Liver (tissue), 8 donors: ENCODE measurements at regions not wholly inside any gene's neighbourhood (a gene's known extent, or its start where the extent isn't known, plus 50 kb on each side); places are given as distances from the start of the nearest gene placed in this dataset.

Source experiments
- DNase-seq: peaks from one replicate; pipeline ENCODE4 v3.0.0-alpha.2; 2017; ENCODE audit warnings: low spot score
- H3K27ac ChIP-seq, 2 donors: one replicate each; pipeline ENCODE4 v1.7.0; 2013; ENCODE audit warnings: inconsistent platforms in 2 of 2, low read length in 2 of 2, control low read depth in 1 of 2, low read depth in 1 of 2, mild to moderate bottlenecking in 1 of 2
- H3K27me3 ChIP-seq, 4 donors: one replicate each; pipeline versions ENCODE4 v1.6.1 to v1.7.0; 2013; ENCODE audit warnings: low read length in 3 of 4, inconsistent platforms in 1 of 4, mild to moderate bottlenecking in 1 of 4, moderate library complexity in 1 of 4; ENCODE audit not compliant: control insufficient read depth in 4 of 4, insufficient read depth in 4 of 4
- H3K36me3 ChIP-seq, 4 donors: one replicate each; pipeline versions ENCODE4 v1.6.1 to v1.7.0; 2013; ENCODE audit warnings: low read length in 3 of 4, mild to moderate bottlenecking in 3 of 4, low read depth in 1 of 4, moderate library complexity in 1 of 4; ENCODE audit not compliant: control insufficient read depth in 4 of 4, insufficient read depth in 3 of 4
- H3K4me1 ChIP-seq, 4 donors: one replicate each; pipeline versions ENCODE4 v1.6.1 to v1.7.0; 2013; ENCODE audit warnings: low read length in 3 of 4, mild to moderate bottlenecking in 3 of 4, moderate library complexity in 1 of 4; ENCODE audit not compliant: control insufficient read depth in 4 of 4, insufficient read depth in 4 of 4
- H3K4me3 ChIP-seq, 3 donors: one replicate each; pipeline versions ENCODE4 v1.6.1 to v1.7.0; 2013; ENCODE audit warnings: low read length in 3 of 3, control low read depth in 1 of 3, low read depth in 1 of 3, mild to moderate bottlenecking in 1 of 3
- H3K9ac ChIP-seq, 2 donors: one replicate each; pipeline ENCODE4 v1.7.0; 2013; ENCODE audit warnings: low read length in 2 of 2, mild to moderate bottlenecking in 2 of 2, moderate library complexity in 2 of 2, control low read depth in 1 of 2, low read depth in 1 of 2
- H3K9me3 ChIP-seq, 4 donors: one replicate each; pipeline versions ENCODE4 v1.6.1 to v1.7.0; 2013; ENCODE audit warnings: low read length in 3 of 4; ENCODE audit not compliant: control insufficient read depth in 4 of 4
- EGR1 ChIP-seq, 2 donors: IDR thresholded peaks; 2 replicates each; pipeline ENCODE4 v1.6.1; 2016 to 2018; ENCODE audit warnings: antibody characterized with exemption in 2 of 2, low read depth in 2 of 2
- FOXA1 ChIP-seq: IDR thresholded peaks from 2 replicates; pipeline ENCODE4 v1.6.1; 2016; ENCODE audit warnings: antibody characterized with exemption
- FOXA2 ChIP-seq: IDR thresholded peaks from 2 replicates; pipeline ENCODE4 v1.6.1; 2016; ENCODE audit warnings: antibody characterized with exemption
- GABPA ChIP-seq, 2 donors: IDR thresholded peaks in 1 of 2; conservative IDR thresholded peaks in 1 of 2; 2 replicates each; pipeline ENCODE4 v1.6.1; 2016; ENCODE audit warnings: antibody characterized with exemption in 2 of 2, mild to moderate bottlenecking in 1 of 2, moderate library complexity in 1 of 2
- HNF4G ChIP-seq: IDR thresholded peaks from 2 replicates; pipeline ENCODE4 v1.6.1; 2016; ENCODE audit warnings: antibody characterized with exemption
- NR2F2 ChIP-seq: IDR thresholded peaks from 2 replicates; pipeline ENCODE4 v1.6.1; 2016; ENCODE audit warnings: antibody characterized with exemption
- RAD21 ChIP-seq, 2 donors: IDR thresholded peaks; 2 replicates each; pipeline ENCODE4 v1.6.1; 2016; ENCODE audit warnings: antibody characterized with exemption in 2 of 2, mild to moderate bottlenecking in 2 of 2
- RXRA ChIP-seq, 2 donors: IDR thresholded peaks; 2 replicates each; pipeline ENCODE4 v1.6.1; 2017 to 2018; ENCODE audit warnings: antibody characterized with exemption in 2 of 2, mild to moderate bottlenecking in 1 of 2
- SP1 ChIP-seq: IDR thresholded peaks from 2 replicates; pipeline ENCODE4 v1.6.1; 2018; ENCODE audit warnings: antibody characterized with exemption, mild to moderate bottlenecking
- TAF1 ChIP-seq: conservative IDR thresholded peaks from 2 replicates; pipeline ENCODE4 v1.6.1; 2016; ENCODE audit warnings: antibody characterized with exemption, mild to moderate bottlenecking
- YY1 ChIP-seq: IDR thresholded peaks from 2 replicates; pipeline ENCODE4 v1.6.1; 2016; ENCODE audit warnings: antibody characterized with exemption, mild to moderate bottlenecking
- WGBS: extraction: QIAGEN DNeasy Blood & Tissue Kit; methylation state at CpG from one replicate; pipeline ENCODE4 v1.1.7; 2013; 5-methylcytosine and 5-hydroxymethylcytosine counted together
- TF ChIP-seq, protein P1 (sequence below): IDR thresholded peaks from 2 replicates; pipeline ENCODE4 v1.6.1; 2016; ENCODE audit warnings: antibody characterized with exemption, mild to moderate bottlenecking
- TF ChIP-seq, protein P2 (sequence below): fragments of 150-350 bp; IDR thresholded peaks from 2 replicates; pipeline ENCODE4 v1.5.1; 2017; ENCODE audit warnings: improper control_type of control experiment, low read depth, low read length; ENCODE audit not compliant: missing input control
- TF ChIP-seq, protein P3 (sequence below): IDR thresholded peaks from 2 replicates; pipeline ENCODE4 v1.6.1; 2016; ENCODE audit warnings: antibody characterized with exemption
- TF ChIP-seq, protein P4 (sequence below): IDR thresholded peaks from 2 replicates; pipeline ENCODE4 v1.6.1; 2016; ENCODE audit warnings: antibody characterized with exemption
- TF ChIP-seq, protein P5 (sequence below): IDR thresholded peaks from 2 replicates; pipeline ENCODE4 v1.6.1; 2016; ENCODE audit warnings: antibody characterized with exemption
- donor health status: healthy.
- donor health status: healthy.
- donor health status: healthy.
- donor health status: healthy.
- donor health status: healthy.

- no peak overlapping the region for H3K9ac ChIP-seq
- no peak overlapping the region for H3K4me3 ChIP-seq
- H3K27me3 ChIP-seq = peaks cover 0 to 2% (median 0%) of the 10 kb centered on the region in 4 donors
- WGBS = 63% methylated on average over 3 of the region's 3 CpGs
- no peaks in the 10 kb centered on the region for H3K4me1 ChIP-seq
- H3K9me3 ChIP-seq = no peaks in the 10 kb centered on the region
- no peak for DNase-seq
- no peak overlapping the region for H3K27ac ChIP-seq
- no peaks in the 10 kb centered on the region for H3K36me3 ChIP-seq
- TF ChIP-seq FOXA1 (no peak), TAF1 (no peak), EGR1 (IDR thresholded peaks at IDR 0.05; ENCODE audit: low read depth in 2 of 2) (no peak), YY1 (no peak), GABPA (IDR thresholded peaks at IDR 0.05 in 1 of 2, conservative IDR thresholded peaks at IDR 0.05 in 1 of 2) (no peak), RAD21 (IDR thresholded peaks at IDR 0.05) (no peak), HNF4G (no peak), FOXA2 (no peak), SP1 (no peak)
- TF ChIP-seq, protein P1, sequence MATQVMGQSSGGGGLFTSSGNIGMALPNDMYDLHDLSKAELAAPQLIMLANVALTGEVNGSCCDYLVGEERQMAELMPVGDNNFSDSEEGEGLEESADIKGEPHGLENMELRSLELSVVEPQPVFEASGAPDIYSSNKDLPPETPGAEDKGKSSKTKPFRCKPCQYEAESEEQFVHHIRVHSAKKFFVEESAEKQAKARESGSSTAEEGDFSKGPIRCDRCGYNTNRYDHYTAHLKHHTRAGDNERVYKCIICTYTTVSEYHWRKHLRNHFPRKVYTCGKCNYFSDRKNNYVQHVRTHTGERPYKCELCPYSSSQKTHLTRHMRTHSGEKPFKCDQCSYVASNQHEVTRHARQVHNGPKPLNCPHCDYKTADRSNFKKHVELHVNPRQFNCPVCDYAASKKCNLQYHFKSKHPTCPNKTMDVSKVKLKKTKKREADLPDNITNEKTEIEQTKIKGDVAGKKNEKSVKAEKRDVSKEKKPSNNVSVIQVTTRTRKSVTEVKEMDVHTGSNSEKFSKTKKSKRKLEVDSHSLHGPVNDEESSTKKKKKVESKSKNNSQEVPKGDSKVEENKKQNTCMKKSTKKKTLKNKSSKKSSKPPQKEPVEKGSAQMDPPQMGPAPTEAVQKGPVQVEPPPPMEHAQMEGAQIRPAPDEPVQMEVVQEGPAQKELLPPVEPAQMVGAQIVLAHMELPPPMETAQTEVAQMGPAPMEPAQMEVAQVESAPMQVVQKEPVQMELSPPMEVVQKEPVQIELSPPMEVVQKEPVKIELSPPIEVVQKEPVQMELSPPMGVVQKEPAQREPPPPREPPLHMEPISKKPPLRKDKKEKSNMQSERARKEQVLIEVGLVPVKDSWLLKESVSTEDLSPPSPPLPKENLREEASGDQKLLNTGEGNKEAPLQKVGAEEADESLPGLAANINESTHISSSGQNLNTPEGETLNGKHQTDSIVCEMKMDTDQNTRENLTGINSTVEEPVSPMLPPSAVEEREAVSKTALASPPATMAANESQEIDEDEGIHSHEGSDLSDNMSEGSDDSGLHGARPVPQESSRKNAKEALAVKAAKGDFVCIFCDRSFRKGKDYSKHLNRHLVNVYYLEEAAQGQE = no peak
- TF ChIP-seq, protein P2, sequence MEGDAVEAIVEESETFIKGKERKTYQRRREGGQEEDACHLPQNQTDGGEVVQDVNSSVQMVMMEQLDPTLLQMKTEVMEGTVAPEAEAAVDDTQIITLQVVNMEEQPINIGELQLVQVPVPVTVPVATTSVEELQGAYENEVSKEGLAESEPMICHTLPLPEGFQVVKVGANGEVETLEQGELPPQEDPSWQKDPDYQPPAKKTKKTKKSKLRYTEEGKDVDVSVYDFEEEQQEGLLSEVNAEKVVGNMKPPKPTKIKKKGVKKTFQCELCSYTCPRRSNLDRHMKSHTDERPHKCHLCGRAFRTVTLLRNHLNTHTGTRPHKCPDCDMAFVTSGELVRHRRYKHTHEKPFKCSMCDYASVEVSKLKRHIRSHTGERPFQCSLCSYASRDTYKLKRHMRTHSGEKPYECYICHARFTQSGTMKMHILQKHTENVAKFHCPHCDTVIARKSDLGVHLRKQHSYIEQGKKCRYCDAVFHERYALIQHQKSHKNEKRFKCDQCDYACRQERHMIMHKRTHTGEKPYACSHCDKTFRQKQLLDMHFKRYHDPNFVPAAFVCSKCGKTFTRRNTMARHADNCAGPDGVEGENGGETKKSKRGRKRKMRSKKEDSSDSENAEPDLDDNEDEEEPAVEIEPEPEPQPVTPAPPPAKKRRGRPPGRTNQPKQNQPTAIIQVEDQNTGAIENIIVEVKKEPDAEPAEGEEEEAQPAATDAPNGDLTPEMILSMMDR = no peak
- TF ChIP-seq, protein P3, sequence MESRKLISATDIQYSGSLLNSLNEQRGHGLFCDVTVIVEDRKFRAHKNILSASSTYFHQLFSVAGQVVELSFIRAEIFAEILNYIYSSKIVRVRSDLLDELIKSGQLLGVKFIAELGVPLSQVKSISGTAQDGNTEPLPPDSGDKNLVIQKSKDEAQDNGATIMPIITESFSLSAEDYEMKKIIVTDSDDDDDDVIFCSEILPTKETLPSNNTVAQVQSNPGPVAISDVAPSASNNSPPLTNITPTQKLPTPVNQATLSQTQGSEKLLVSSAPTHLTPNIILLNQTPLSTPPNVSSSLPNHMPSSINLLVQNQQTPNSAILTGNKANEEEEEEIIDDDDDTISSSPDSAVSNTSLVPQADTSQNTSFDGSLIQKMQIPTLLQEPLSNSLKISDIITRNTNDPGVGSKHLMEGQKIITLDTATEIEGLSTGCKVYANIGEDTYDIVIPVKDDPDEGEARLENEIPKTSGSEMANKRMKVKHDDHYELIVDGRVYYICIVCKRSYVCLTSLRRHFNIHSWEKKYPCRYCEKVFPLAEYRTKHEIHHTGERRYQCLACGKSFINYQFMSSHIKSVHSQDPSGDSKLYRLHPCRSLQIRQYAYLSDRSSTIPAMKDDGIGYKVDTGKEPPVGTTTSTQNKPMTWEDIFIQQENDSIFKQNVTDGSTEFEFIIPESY = no peak
Measured at GRCh38 chr2:13020469-13020868, 303.7 kb downstream of the TRIB2 start.

GRCh38 chr2:13021470-13021957 lies 304.8 kb downstream of the TRIB2 start:
- Histone ChIP-seq H3K4me3 (no peak overlapping the region), H3K27ac (no peak overlapping the region), H3K9ac (no peak overlapping the region), H3K9me3 (no peaks in the 10 kb centered on the region), H3K36me3 (no peaks in the 10 kb centered on the region), H3K27me3 (peaks cover 0 to 2% (median 0%) of the 10 kb centered on the region in 4 donors), H3K4me1 (no peaks in the 10 kb centered on the region)
- no peak for DNase-seq
- TF ChIP-seq NR2F2 (no peak), FOXA2 (no peak), EGR1 (IDR thresholded peaks at IDR 0.05; ENCODE audit: low read depth in 2 of 2) (no peak), GABPA (IDR thresholded peaks at IDR 0.05 in 1 of 2, conservative IDR thresholded peaks at IDR 0.05 in 1 of 2) (no peak), HNF4G (no peak), RXRA (IDR thresholded peaks at IDR 0.05) (no peak)
- TF ChIP-seq, protein P4, sequence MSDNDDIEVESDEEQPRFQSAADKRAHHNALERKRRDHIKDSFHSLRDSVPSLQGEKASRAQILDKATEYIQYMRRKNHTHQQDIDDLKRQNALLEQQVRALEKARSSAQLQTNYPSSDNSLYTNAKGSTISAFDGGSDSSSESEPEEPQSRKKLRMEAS = no peak
- TF ChIP-seq, protein P1 = no peak
- TF ChIP-seq, protein P5, sequence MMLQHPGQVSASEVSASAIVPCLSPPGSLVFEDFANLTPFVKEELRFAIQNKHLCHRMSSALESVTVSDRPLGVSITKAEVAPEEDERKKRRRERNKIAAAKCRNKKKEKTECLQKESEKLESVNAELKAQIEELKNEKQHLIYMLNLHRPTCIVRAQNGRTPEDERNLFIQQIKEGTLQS = no peak
- WGBS = 47% methylated on average over 3 of the region's 3 CpGs
